Peyer's patch (tissue), 4 donors: ENCODE measurements at regions not wholly inside any gene's neighbourhood (a gene's known extent, or its start where the extent isn't known, plus 50 kb on each side); places are given as distances from the start of the nearest gene placed in this dataset.

Experiments
- DNase-seq, 3 donors: peaks; one replicate each; pipeline ENCODE4 v3.0.0-alpha.2; 2017 to 2019
- H3K27ac ChIP-seq, 4 donors: fragments of 200-600 bp; sonication (generic); one replicate each; pipeline ENCODE4 v1.5.1; 2016 to 2019
- H3K27me3 ChIP-seq, 2 donors: fragments of 200-600 bp; sonication (generic); one replicate each; pipeline ENCODE4 v1.5.1; 2019
- H3K36me3 ChIP-seq, 3 donors: fragments of 200-600 bp; sonication (generic); one replicate each; pipeline ENCODE4 v1.5.1; 2016 to 2019
- H3K4me1 ChIP-seq, 4 donors: fragments of 200-600 bp; sonication (generic); one replicate each; pipeline ENCODE4 v1.5.1; 2016 to 2019
- H3K4me3 ChIP-seq, 4 donors: fragments of 200-600 bp; sonication (generic); 1 replicate in 3 of 4; 2 replicates in 1 of 4; pipeline ENCODE4 v1.5.1; 2016 to 2019; ENCODE audit warnings: mild to moderate bottlenecking in 1 of 4
- H3K9me3 ChIP-seq, 4 donors: fragments of 200-600 bp; sonication (generic); one replicate each; pipeline ENCODE4 v1.5.1; 2016 to 2019; ENCODE audit warnings: mild to moderate bottlenecking in 1 of 4
- CTCF ChIP-seq, 6 experiments: fragments of 450-650 bp in 4 of 6; fragments of 200-600 bp in 2 of 6; sonication (generic) in 1 of 6; IDR thresholded peaks; one replicate each; pipeline ENCODE4 v1.5.1; 2017 to 2019; ENCODE audit warnings: antibody characterized with exemption in 6 of 6, mild to moderate bottlenecking in 3 of 6, moderate library complexity in 1 of 6
- POLR2A ChIP-seq, 2 donors: fragments of 450-650 bp; IDR thresholded peaks; one replicate each; pipeline ENCODE4 v1.5.1; 2017; ENCODE audit warnings: antibody characterized with exemption in 2 of 2, mild to moderate bottlenecking in 2 of 2, moderate library complexity in 2 of 2

- peak overlapping the region; percentile 87 to 92 (median 92) for H3K27ac ChIP-seq
- TF ChIP-seq CTCF (IDR thresholded peaks at IDR 0.05): no peak
- TF ChIP-seq POLR2A (IDR thresholded peaks at IDR 0.05): no peak
- H3K4me3 ChIP-seq: no peak overlapping the region
- no peaks in the 10 kb centered on the region for H3K27me3 ChIP-seq
- peaks cover 0 to 63% (median 35%) of the 10 kb centered on the region in 4 donors for H3K4me1 ChIP-seq
- no peak for DNase-seq
- no peaks in the 10 kb centered on the region for H3K9me3 ChIP-seq
- no peaks in the 10 kb centered on the region for H3K36me3 ChIP-seq
Observed at GRCh38 chr1:25023826-25024225, 93.8 kb upstream of the RUNX3 start.

DNA sequence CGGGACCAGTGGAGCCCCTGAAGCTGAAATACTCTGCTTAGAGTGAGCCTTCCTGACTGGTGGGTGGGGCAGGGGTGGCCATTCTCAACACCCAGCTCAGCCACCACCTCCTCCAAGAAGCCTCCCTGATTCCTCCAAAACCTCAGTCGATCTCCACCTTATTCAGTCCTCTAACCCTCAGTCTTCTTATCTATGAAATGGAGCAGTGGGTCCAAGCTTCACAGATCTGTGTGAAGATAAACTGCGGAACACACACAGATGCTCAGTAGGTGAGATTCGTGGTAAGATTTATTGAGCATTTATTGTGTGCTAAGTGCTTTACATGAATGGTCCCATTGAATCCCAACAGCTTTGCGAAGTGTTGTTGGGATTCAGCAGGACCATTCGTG is 93.1 kb upstream of the RUNX3 start:
- peak overlapping the region in 1 of 4 donors; percentile 6 for H3K4me3 ChIP-seq
- peaks cover 0 to 56% (median 36%) of the 10 kb centered on the region in 4 donors for H3K4me1 ChIP-seq
- H3K27me3 ChIP-seq: no peaks in the 10 kb centered on the region
- no peaks in the 10 kb centered on the region for H3K36me3 ChIP-seq
- no peak for TF ChIP-seq POLR2A (IDR thresholded peaks at IDR 0.05)
- no peak for TF ChIP-seq CTCF (IDR thresholded peaks at IDR 0.05)
- H3K27ac ChIP-seq: peak overlapping the region; percentile 87 to 92 (median 92)
- H3K9me3 ChIP-seq: no peaks in the 10 kb centered on the region
- DNase-seq: no peak

DNA sequence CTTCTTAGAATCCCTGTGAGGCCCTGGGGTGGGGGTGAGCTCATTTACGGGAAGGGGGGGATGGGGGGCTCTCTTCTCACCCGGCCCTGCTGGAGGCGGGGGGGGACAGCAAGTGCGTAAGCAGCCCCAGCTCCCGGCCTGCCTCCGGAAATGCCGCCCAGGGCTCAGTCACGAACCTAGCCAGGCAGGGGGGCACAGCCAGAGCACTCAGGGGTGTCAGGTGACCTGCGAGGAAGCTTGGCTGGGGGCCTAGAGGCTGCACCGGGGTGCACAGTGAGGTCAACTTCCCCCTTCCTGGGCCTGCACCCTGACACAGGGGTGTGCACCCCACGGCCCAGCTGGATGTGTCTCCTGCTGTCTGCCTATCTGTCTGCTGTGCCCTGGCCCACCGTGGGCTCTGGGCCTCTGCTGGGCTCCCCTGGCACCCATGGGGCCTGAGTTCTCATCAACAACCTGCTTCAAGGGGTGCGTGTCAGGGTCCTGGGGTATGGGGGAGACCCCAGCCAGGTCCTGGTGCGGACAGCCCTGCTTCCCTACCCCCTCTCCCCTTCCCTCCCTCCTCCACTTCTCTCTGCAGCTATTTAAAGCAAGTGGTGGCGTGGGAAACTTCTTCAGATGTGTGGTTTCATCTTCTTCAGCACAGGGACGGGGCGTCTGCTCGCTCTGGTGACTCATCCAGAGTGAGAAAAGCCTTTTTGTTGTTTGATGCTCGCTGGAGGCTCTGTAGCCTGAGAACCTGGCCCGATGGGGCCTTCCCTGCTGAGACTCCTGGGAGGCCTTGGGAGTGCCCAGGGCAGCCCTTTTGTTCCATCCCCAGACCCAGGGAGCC is 92.5 kb upstream of the RUNX3 start:
- Histone ChIP-seq H3K27me3 (no peaks in the 10 kb centered on the region), H3K27ac (peak overlapping the region; percentile 87 to 92 (median 92)), H3K4me1 (peaks cover 0 to 53% (median 35%) of the 10 kb centered on the region in 4 donors), H3K9me3 (no peaks in the 10 kb centered on the region), H3K36me3 (no peaks in the 10 kb centered on the region), H3K4me3 (peak overlapping the region in 2 of 4 donors; percentile 6 to 26)
- TF ChIP-seq CTCF (IDR thresholded peaks at IDR 0.05) (peak in 1 of 6 experiments; percentile 2), POLR2A (IDR thresholded peaks at IDR 0.05) (peak; percentile 20 to 35)
- peak; percentile 69 to 98 (median 98) for DNase-seq

GRCh38 chr1:25021591-25022215 is 91.6 kb upstream of the RUNX3 start:
- Histone ChIP-seq H3K4me3 (no peak overlapping the region), H3K9me3 (no peaks in the 10 kb centered on the region), H3K36me3 (no peaks in the 10 kb centered on the region), H3K27me3 (no peaks in the 10 kb centered on the region), H3K27ac (peak overlapping the region; percentile 87 to 92 (median 92)), H3K4me1 (peaks cover 0 to 48% (median 35%) of the 10 kb centered on the region in 4 donors)
- DNase-seq: no peak
- TF ChIP-seq POLR2A (IDR thresholded peaks at IDR 0.05) (no peak), CTCF (IDR thresholded peaks at IDR 0.05) (no peak)

GRCh38 chr1:25020851-25021590 is 90.9 kb upstream of the RUNX3 start:
- Histone ChIP-seq H3K27ac (peak overlapping the region; percentile 87 to 92 (median 92)), H3K4me3 (no peak overlapping the region), H3K27me3 (no peaks in the 10 kb centered on the region), H3K9me3 (no peaks in the 10 kb centered on the region), H3K4me1 (peaks cover 0 to 48% (median 35%) of the 10 kb centered on the region in 4 donors), H3K36me3 (no peaks in the 10 kb centered on the region)
- DNase-seq: no peak
- TF ChIP-seq POLR2A (IDR thresholded peaks at IDR 0.05) (no peak), CTCF (IDR thresholded peaks at IDR 0.05) (no peak)
